ENCODE measurements at regions not wholly inside any gene's neighbourhood (a gene's known extent, or its start where the extent isn't known, plus 50 kb on each side); places are given as distances from the start of the nearest gene placed in this dataset.

DNA sequence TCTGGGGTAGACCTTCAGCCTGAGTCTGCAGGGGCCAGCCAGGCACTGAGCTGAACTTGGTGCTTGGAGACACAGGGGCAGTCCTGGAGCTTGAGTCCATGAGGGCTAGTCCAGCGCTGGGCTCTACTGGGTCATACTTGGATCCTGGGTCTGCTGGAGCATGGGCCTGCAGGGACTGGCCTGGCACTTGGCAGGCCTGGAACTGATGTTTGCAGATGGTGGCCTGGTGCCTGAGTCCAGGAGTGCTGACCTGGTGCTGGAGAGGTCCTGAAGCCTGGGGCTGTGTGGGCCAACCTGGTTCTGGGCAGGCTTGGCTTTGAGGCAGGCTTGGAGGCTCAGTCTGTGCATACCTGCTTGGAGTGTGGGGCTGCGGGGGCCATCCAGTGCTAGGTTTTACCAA, 143.4 kb upstream of the DSCAM start:
- CTCF ChIA-PET, result no interaction called here
- Histone ChIP-seq H3K4me1 (ENCODE audit: control insufficient read depth, insufficient read depth, low read length) (no peaks in the 10 kb centered on the region), H4K5ac (ENCODE audit: low read depth, low read length) (no peak overlapping the region), H3K4me2 (ENCODE audit: low read depth, low read length) (no peak overlapping the region), H3K9me3 (ENCODE audit: control insufficient read depth, insufficient read depth, low read length) (peaks cover 29% of the 10 kb centered on the region), H3K56ac (ENCODE audit: extremely low read depth, insufficient read depth, low read length) (no peak overlapping the region), H3K18ac (ENCODE audit: low read depth, low read length) (no peak overlapping the region), H2AK5ac (ENCODE audit: low read depth, low read length) (no peak overlapping the region), H2BK20ac (ENCODE audit: low read depth, low read length) (no peak overlapping the region), H3K9me1 (ENCODE audit: insufficient read depth, low read length) (no peaks in the 10 kb centered on the region), H3K27me3 (ENCODE audit: control insufficient read depth, insufficient read depth, low read length) (no peaks in the 10 kb centered on the region), H3K23ac (ENCODE audit: low read depth, low read length) (no peak overlapping the region), H3K14ac (replicated peaks; ENCODE audit: low read depth, low read length) (no peak overlapping the region), H3K36me3 (ENCODE audit: control insufficient read depth, insufficient read depth, low read length) (no peaks in the 10 kb centered on the region), H3K79me1 (ENCODE audit: low read depth in 1 of 2, low read length in 2 of 2) (no peaks in the 10 kb centered on the region), H2AFZ (replicated peaks; ENCODE audit: low read length, poor library complexity) (no peak overlapping the region), H2BK120ac (ENCODE audit: low read depth, low read length) (no peak overlapping the region), H4K8ac (ENCODE audit: low read depth in 2 of 2, low read length in 2 of 2) (no peak overlapping the region), H3K9ac (ENCODE audit: low read depth, low read length) (no peak overlapping the region), H2BK15ac (ENCODE audit: low read depth, low read length) (no peak overlapping the region), H3K4me3 (ENCODE audit: insufficient read depth, low read depth, low read length) (no peak overlapping the region), H4K20me1 (ENCODE audit: insufficient read depth, low read length) (no peaks in the 10 kb centered on the region), H4K91ac (ENCODE audit: insufficient read depth, low read depth, low read length) (no peak overlapping the region), H2AK9ac (replicated peaks; ENCODE audit: low read depth, low read length, poor library complexity) (no peak overlapping the region), H2BK5ac (ENCODE audit: low read depth, low read length, poor library complexity, severe bottlenecking) (no peak overlapping the region), H3K4ac (ENCODE audit: low read depth, low read length) (no peak overlapping the region), H3K27ac (ENCODE audit: insufficient read depth, low read length) (no peak overlapping the region)
- intact Hi-C loops (cut with micrococcal nuclease), result no loop called here
- dilution Hi-C loops (cut with HindIII; ENCODE audit: low sequenced_read_pairs, unreplicated experiment), result no loop called here
- TF ChIP-seq RAD21 (IDR thresholded peaks at IDR 0.05; ENCODE audit: low read length) (no peak), POLR2A (IDR thresholded peaks at IDR 0.05; ENCODE audit: low read depth, low read length) (no peak), SMC3 (IDR thresholded peaks at IDR 0.05; ENCODE audit: low read depth, low read length) (no peak)
- TF ChIP-seq, protein P1, sequence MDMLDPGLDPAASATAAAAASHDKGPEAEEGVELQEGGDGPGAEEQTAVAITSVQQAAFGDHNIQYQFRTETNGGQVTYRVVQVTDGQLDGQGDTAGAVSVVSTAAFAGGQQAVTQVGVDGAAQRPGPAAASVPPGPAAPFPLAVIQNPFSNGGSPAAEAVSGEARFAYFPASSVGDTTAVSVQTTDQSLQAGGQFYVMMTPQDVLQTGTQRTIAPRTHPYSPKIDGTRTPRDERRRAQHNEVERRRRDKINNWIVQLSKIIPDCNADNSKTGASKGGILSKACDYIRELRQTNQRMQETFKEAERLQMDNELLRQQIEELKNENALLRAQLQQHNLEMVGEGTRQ (IDR thresholded peaks at IDR 0.05; ENCODE audit: low read depth, low read length), result no peak
- no TSS peak for BruUV-seq (replicated peaks)
- in situ Hi-C loops (cut with MboI; ENCODE audit: low sequenced_read_pairs), result no loop called here
- POLR2A ChIA-PET (ENCODE audit: unreplicated experiment), result no interaction called here
- DNase-seq (no peak), ATAC-seq (ENCODE audit: low read depth) (no peak)
- 40% methylated on average over 1 of the region's 2 CpGs; no CpG with 5 or more reads in 1 of the 2 experiments for WGBS, 2 experiments (ENCODE audit: extremely low coverage in 2 of 2, insufficient read length in 1 of 2)
